HG03457 (cell line): ENCODE measurements at regions not wholly inside any gene's neighbourhood (a gene's known extent, or its start where the extent isn't known, plus 50 kb on each side); places are given as distances from the start of the nearest gene placed in this dataset.
"Not testable (repeated sequence)": the region's sequence is repeated elsewhere in the genome, so short reads cannot be mapped to it uniquely, and the experiment has no call there.

ENCODE experiments used
- ATAC-seq: cut with Tn5 transposase; IDR thresholded peaks from one replicate; pipeline ENCODE4 v1.9.1; 2021; ENCODE audit warnings: moderate number of reproducible peaks; ENCODE audit not compliant: unreplicated experiment

DNA sequence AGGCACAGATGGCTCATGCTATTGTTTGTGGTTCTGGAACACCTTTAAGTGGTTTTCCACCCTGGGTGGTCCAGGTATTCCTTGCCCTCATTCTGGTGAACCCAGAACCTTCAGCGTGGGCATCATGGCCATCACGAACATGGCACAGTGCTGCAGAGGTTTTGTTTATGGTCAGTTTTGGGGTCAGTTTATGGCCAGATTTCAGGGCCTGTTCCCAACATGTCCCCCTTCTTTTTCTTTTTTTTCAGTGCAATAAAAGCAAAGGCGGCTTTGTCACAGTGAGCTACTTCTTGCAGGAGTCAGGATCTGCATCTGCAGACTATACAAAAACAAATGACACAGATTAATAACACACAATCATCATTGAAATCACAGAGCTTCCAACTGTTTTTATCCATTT lies 1085.0 kb upstream of the ALCAM start:
- ATAC-seq, result no peak

- ATAC-seq, result no peak
These were observed 1080.1 kb upstream of the ALCAM start for GRCh38 chr3:104286645-104287044.

- ATAC-seq, result no peak
These were observed 1075.3 kb upstream of the ALCAM start for GRCh38 chr3:104291437-104291851.

GRCh38 chr3:104291878-104292277 lies 1074.8 kb upstream of the ALCAM start:
- ATAC-seq, result no peak

DNA sequence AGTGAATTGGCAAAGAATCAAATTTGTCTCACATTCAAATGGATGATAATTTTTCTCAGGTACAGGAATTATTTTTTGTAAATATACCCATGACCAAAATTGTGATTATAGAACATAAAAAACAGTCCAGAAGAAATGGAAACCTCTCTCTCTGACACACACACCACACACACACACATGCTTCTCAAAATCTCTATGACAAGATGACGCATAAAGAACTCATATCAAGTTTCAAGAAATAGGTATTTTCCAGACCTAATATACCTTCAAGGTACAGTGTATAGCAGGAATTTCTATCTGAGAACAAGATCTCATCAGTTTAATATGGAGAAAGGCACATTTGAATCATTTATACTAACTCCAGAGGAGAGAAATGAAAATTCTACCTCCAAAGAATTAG lies 1069.1 kb upstream of the ALCAM start:
- no peak for ATAC-seq

DNA sequence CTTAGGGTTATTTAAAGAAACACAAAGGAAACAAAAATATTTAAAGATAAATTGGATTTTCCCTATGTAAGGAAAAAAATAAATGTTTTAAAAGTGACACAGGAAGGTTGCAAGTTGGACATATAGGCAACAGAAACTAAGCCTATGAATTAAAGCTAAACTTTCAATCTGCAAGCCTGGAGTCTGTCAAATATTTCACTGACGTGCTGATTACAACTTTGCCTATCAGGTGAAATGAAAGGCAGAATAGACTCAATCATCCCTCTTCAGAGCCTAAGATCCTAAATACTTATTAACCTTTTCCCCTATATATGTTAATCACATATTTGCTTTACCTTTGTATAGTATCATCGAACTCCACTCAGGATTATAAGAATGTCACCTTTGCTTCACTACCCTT lies 1068.0 kb upstream of the ALCAM start:
- no peak for ATAC-seq

GRCh38 chr3:104316118-104316517 lies 1050.6 kb upstream of the ALCAM start:
- no peak for ATAC-seq

DNA sequence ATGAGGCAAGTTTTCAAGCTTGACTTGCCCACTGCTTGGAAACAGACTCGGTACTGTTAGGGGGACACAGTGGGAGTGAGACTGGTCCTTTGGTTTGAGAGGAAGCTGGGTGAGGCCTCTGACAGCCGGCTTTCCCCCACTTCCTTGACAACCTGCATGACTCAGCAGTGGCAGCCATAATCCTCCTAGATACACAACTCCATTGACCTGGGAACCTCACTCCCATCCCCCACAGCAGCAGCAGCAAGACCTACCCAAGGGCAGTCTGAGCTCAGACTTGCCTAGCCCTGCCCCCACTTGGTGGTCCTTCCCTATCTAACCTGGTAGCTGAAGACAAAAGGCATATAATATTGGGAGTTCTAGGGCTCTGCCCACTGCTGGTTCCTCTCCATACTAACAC lies 1043.5 kb upstream of the ALCAM start:
- no peak for ATAC-seq

- ATAC-seq, result no peak
These were observed 1019.4 kb upstream of the ALCAM start for GRCh38 chr3:104347291-104347690.

DNA sequence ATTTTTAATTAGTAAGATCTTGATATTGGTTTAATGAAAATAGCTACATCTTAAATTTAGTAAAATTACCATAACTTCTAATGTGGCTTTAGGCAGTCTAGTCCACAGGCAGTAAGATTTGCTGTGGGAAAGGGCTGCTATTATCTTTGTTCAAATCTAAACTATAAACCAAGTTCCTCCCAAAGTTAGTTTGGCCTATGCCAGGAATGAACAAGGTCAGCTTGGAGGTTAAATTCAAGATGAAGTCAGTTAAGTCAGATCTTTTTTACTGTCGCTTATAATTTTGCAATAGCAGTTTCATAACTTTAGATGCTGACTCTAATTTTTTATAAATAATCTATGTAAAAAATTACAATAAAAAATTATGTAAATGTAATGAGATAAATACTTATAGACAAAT lies 1016.9 kb upstream of the ALCAM start:
- ATAC-seq, result no peak

GRCh38 chr3:104353951-104354350 lies 1012.8 kb upstream of the ALCAM start:
- ATAC-seq, result no peak

DNA sequence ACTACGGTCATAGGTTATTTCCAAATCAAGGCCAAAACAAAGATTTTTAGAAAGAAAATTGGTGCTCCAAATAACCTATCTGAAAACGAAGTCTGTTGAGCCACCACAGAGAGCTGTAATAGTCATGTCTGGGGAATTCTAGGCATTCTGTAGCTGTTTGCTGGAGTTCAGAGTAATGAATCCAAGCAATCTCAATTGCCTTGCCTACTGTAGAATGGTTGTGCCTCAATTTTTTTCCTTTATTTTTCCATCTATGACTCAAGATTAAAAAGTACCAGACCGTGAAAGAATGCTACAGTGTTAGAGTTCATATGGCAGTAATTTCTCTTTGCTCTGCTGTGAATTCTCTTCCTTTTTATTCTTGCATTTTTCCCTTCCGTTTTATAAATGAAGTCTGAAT lies 1007.2 kb upstream of the ALCAM start:
- no peak for ATAC-seq

- no peak for ATAC-seq
These were observed 1006.7 kb upstream of the ALCAM start for GRCh38 chr3:104360038-104360437.

DNA sequence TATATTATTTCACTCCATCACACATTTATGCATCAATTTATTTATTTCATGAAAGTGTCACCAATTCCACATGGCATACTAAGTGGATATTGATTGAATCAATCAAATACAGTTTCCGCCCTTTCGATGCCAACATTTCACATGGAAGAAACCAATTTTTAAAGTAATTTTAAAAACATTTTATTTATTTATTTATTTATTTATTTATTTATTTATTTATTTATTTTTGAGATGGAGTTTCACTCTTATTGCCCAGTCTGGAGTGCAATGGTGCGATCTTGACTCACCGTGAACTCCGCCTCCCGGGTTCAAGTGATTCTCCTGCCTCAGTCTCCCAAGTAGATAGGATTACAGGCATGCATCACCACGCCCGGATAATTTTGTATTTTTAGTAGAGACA lies 1005.0 kb upstream of the ALCAM start:
- ATAC-seq, result not testable (repeated sequence)

DNA sequence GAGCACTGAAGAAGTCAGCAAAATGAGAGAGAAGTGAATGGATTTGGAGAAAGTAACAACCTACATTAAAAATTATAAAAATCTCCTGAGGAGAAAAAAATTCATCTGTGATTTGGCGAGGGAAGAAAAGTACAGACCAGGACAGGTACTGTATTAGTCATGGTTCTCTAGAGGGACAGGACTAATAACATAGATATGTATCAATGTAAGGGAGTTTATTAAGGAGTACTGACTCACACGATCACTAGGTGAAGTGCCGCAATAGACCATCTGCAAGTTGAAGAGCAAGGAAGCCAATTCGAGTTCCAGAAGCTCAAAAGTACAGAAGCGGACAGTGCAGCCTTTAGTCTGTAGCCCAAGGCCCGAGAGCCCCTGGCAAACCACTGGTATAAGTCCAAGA lies 1004.4 kb upstream of the ALCAM start:
- ATAC-seq, result no peak

DNA sequence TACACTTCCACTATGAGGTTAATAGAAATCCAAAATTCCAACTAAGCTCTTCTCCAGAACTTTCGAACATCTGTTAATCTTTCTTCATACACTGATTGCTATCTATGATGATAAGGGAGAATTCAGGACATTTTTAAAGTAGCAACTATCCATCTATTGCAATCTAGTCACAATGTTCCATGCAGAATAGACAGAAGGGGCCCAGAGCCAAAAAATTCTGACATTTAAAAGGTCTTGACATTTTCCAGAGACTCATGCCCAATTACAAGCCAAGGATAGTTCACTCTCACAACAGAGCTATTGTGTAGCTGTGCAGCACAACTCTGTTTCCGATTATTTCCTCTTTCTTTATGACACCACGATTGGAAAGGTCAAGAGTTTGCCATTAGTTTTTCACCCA lies 999.7 kb upstream of the ALCAM start:
- ATAC-seq, result no peak

- no peak for ATAC-seq
These were observed 997.9 kb upstream of the ALCAM start for GRCh38 chr3:104368760-104369159.

GRCh38 chr3:104385421-104385820 lies 981.3 kb upstream of the ALCAM start:
- no peak for ATAC-seq

DNA sequence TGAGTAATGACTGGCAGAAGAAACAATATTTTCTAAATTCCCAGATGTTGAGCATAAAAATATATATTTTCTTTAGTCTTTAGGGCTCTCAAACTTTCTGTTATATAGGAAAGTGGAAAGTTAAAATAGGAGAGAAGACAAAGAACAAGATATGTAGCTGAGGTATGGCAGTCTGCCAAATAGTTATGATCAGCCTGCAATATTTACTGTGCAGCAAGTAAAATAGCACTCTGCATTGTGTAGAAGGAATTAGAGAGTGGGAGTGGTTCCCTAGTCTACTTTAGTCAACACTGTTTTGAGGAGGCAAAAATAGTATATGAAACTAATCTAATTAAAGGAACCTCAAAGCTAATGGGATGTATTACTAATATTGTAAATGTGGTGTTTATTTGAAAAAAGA lies 978.1 kb upstream of the ALCAM start:
- ATAC-seq, result no peak

GRCh38 chr3:104392327-104392726 lies 974.4 kb upstream of the ALCAM start:
- ATAC-seq, result no peak

DNA sequence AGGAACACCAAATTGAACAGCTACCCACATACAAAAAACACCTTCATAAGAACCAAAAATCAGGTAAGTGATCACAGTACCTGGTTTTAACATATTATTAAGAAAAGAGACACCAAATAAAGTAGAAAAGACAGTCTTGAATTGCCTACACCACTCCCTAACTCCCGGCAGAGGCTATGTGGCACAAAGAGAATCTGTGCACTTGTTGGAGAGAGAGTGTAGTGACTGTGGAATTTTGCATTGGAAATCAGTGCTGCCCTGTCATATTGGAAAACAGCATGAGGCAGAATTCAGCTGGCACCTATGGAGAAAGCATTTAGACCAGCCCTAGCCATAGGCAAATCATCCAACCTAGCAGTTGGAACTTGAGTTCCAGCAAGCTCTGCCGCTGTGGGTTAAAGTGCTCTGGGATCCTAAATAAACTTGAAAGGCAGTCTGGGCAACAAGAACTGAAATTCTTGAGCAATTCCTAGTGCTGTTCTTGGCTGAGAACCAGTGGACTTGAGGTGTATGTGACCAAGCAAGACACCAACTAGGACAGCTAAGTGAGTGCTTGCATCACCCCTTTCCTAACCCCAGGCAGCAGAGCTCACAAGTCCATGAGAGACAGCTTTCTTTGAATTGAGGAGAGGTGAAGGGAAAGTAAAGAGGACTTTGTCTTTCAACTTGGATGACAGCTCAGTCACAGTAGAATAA lies 969.6 kb upstream of the ALCAM start:
- ATAC-seq, result no peak

GRCh38 chr3:104397713-104398112 lies 969.0 kb upstream of the ALCAM start:
- ATAC-seq, result no peak

DNA sequence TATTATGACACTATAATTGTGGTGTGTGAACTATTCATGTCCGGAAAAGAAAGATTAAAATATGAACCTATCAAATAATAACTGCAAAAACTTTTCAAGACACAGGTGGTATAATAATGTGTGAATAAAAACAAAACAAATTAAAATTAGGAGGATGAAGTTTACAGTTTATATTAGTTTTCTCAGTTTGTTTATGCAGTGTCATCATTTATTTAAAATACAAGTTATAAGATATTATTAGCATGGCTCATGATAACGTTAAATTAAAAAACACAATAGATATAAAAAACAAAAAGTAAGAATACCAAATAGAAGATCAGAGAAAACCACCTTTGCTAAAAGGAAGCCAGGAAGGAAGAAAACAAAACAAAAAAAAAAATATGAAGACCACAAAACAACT lies 963.8 kb upstream of the ALCAM start:
- no peak for ATAC-seq
